Tibial nerve (tissue), 4 donors: ENCODE measurements at regions not wholly inside any gene's neighbourhood (a gene's known extent, or its start where the extent isn't known, plus 50 kb on each side); places are given as distances from the start of the nearest gene placed in this dataset.
"Not testable (repeated sequence)": the region's sequence is repeated elsewhere in the genome, so short reads cannot be mapped to it uniquely, and the experiment has no call there.

Source experiments
- DNase-seq, 2 donors: peaks; one replicate each; pipeline ENCODE4 v3.0.0-alpha.2; 2019; ENCODE audit warnings: low spot score in 2 of 2
- H3K27ac ChIP-seq, 4 donors: fragments of 200-600 bp; sonication (generic) in 3 of 4; one replicate each; pipeline ENCODE4 v1.5.1; 2017 to 2019; ENCODE audit warnings: mild to moderate bottlenecking in 1 of 4
- H3K27me3 ChIP-seq, 2 donors: fragments of 200-600 bp; sonication (generic) in 1 of 2; one replicate each; pipeline versions ENCODE4 v1.5.1 to v1.6.0; 2017 to 2019
- H3K36me3 ChIP-seq, 3 donors: fragments of 200-600 bp; sonication (generic); one replicate each; pipeline ENCODE4 v1.5.1; 2018 to 2019
- H3K4me1 ChIP-seq, 4 donors: fragments of 200-600 bp; sonication (generic) in 3 of 4; one replicate each; pipeline ENCODE4 v1.5.1; 2017 to 2019
- H3K4me3 ChIP-seq, 4 donors: fragments of 200-600 bp; sonication (generic) in 3 of 4; one replicate each; pipeline ENCODE4 v1.5.1; 2017 to 2019; ENCODE audit warnings: mild to moderate bottlenecking in 1 of 4, moderate library complexity in 1 of 4
- H3K9me3 ChIP-seq, 4 donors: fragments of 200-600 bp; sonication (generic) in 3 of 4; one replicate each; pipeline ENCODE4 v1.5.1; 2017 to 2019
- EP300 ChIP-seq, 2 donors: sonication (generic); formaldehyde crosslinking; IDR thresholded peaks; one replicate each; pipeline ENCODE4 v1.6.1; 2017; ENCODE audit warnings: antibody characterized with exemption in 2 of 2, mild to moderate bottlenecking in 1 of 2
- POLR2A ChIP-seq, 2 donors: fragments of 450-650 bp; IDR thresholded peaks; one replicate each; pipeline ENCODE4 v1.6.1; 2017; ENCODE audit warnings: antibody characterized with exemption in 2 of 2, mild to moderate bottlenecking in 2 of 2, moderate library complexity in 2 of 2
- WGBS, 2 donors: methylation state at CpG; one replicate each; pipeline ENCODE4 v1.1.5; 2018; 5-methylcytosine and 5-hydroxymethylcytosine counted together
- TF ChIP-seq, protein P1 (sequence below), 5 experiments: fragments of 200-600 bp in 3 of 5; fragments of 450-650 bp in 2 of 5; sonication (generic) in 3 of 5; IDR thresholded peaks; one replicate each; pipeline ENCODE4 v1.5.1; 2016 to 2019; ENCODE audit warnings: antibody characterized with exemption in 5 of 5, mild to moderate bottlenecking in 3 of 5, moderate library complexity in 2 of 5

DNA sequence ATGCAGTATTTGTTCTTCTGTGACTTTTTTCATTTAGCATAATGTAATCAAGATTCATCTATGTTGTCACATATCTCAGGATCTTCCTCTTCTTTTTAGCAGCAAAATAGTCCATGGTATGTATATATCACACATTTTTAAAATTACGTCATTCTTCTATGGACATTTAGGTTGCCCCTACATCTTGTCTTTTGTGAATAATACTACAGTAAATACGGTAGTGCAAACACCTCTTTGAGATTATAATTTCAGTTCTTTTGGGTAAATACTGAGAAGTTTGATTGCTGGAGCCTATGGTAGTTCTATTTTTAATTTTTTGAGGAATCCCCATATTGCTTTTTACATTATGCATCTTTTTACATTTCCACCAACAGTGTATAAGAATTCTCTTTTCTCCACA lies 1174.9 kb downstream of the NSUN3 start:
- H3K27ac ChIP-seq, result no peak overlapping the region
- 47 to 48% methylated on average over 2 of the region's 2 CpGs for whole genome bisulfite sequencing, 2 donors
- no peak overlapping the region for H3K4me3 ChIP-seq
- TF ChIP-seq POLR2A (IDR thresholded peaks at IDR 0.05) (no peak), EP300 (IDR thresholded peaks at IDR 0.05) (no peak)
- TF ChIP-seq, protein P1, sequence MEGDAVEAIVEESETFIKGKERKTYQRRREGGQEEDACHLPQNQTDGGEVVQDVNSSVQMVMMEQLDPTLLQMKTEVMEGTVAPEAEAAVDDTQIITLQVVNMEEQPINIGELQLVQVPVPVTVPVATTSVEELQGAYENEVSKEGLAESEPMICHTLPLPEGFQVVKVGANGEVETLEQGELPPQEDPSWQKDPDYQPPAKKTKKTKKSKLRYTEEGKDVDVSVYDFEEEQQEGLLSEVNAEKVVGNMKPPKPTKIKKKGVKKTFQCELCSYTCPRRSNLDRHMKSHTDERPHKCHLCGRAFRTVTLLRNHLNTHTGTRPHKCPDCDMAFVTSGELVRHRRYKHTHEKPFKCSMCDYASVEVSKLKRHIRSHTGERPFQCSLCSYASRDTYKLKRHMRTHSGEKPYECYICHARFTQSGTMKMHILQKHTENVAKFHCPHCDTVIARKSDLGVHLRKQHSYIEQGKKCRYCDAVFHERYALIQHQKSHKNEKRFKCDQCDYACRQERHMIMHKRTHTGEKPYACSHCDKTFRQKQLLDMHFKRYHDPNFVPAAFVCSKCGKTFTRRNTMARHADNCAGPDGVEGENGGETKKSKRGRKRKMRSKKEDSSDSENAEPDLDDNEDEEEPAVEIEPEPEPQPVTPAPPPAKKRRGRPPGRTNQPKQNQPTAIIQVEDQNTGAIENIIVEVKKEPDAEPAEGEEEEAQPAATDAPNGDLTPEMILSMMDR (IDR thresholded peaks at IDR 0.05), result no peak
- H3K27me3 ChIP-seq, result no peaks in the 10 kb centered on the region
- H3K36me3 ChIP-seq, result no peaks in the 10 kb centered on the region
- no peak for DNase-seq
- no peaks in the 10 kb centered on the region for H3K9me3 ChIP-seq
- H3K4me1 ChIP-seq, result no peaks in the 10 kb centered on the region

DNA sequence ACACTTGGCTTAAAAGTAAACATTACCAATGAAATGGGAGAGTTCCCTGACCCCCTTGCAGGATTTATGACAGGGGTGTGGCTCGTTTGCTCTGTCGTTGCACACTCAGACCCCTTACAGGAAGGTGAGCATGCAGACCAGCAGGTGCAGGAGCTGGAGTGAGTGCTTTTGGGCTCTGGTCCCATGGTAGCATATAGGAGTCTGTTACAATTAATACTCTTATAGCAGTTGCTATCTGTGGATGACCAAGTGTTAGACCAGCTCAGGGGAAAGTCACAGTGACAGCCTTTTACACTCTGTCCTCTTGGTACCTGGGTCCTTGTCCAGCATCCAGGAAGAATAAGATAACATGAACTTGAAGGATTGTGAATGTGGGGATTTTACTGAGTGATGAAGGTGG lies 1177.5 kb downstream of the NSUN3 start:
- no peak for DNase-seq
- no peaks in the 10 kb centered on the region for H3K9me3 ChIP-seq
- H3K4me1 ChIP-seq, result no peaks in the 10 kb centered on the region
- H3K27me3 ChIP-seq, result no peaks in the 10 kb centered on the region
- 55 to 75% methylated on average over 2 of the region's 2 CpGs for WGBS, 2 donors
- no peaks in the 10 kb centered on the region for H3K36me3 ChIP-seq
- H3K27ac ChIP-seq, result no peak overlapping the region
- no peak overlapping the region for H3K4me3 ChIP-seq
- TF ChIP-seq EP300 (IDR thresholded peaks at IDR 0.05) (no peak), POLR2A (IDR thresholded peaks at IDR 0.05) (no peak)
- TF ChIP-seq, protein P1 (IDR thresholded peaks at IDR 0.05), result no peak

DNA sequence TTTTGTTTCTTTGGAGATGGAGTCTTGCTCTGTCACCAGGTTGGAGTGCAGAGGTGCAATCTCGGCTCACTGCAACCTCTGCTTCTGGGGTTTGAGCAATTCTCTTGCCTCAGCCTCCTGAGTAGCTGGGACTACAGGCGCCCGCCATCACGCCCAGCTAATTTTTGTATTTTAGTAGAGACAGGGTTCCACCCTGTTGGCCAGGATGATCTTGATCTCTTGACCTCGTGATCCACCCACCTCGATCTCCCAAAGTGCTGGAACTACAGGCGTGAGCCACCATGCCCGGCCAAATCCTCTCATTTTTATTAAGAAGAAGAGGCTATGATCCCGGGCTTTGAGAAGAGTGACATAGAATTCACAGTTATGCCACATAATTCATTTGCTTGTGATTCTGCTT lies 1178.4 kb downstream of the NSUN3 start:
- not testable (repeated sequence) for H3K4me1 ChIP-seq, H3K27me3 ChIP-seq, H3K36me3 ChIP-seq, DNase-seq, H3K4me3 ChIP-seq, H3K27ac ChIP-seq, H3K9me3 ChIP-seq
- WGBS, 2 donors, result 92 to 93% methylated on average over 9 of the region's 9 CpGs

DNA sequence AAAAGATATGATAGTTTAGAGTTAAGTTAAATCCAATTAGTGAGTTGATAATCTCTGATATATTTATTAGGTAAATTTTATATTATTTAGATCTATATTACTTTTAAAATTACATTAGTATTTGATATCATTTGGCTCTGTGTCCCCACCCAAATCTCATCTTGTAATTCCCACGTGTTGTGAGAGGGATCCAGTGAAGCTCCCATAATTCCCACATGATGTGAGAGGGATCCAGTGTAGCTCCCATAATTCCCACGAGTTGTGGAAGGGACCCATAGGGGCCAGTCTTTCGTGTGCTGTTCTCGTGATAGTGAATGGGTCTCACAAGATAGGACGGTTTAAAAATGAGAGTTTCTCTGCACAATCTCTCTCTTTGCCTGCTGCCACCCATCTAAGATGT lies 1183.6 kb downstream of the NSUN3 start:
- no peak overlapping the region for H3K4me3 ChIP-seq

DNA sequence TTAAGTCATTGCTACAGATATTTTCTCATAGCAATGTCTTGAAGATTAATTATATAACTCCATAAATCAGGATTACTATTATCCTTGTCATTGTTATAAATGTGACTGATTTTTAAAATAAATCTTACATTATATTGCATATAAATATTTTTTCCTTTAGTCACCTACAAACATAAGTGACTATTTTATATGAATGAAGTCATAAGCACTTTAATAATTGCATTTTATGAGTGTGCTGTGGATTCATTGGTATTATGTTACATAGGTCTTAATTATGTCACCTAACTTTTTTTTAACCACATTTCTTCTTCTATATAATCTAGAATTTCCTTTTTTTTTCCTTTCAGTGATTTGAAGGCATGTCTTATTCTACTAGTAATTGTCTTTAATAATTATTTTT lies 1191.2 kb downstream of the NSUN3 start:
- TF ChIP-seq POLR2A (IDR thresholded peaks at IDR 0.05) (no peak), EP300 (IDR thresholded peaks at IDR 0.05) (no peak)
- TF ChIP-seq, protein P1 (IDR thresholded peaks at IDR 0.05), result no peak
- Histone ChIP-seq H3K27me3 (no peaks in the 10 kb centered on the region), H3K36me3 (no peaks in the 10 kb centered on the region), H3K4me1 (no peaks in the 10 kb centered on the region), H3K27ac (no peak overlapping the region), H3K9me3 (peaks cover 0 to 19% (median 0%) of the 10 kb centered on the region in 4 donors), H3K4me3 (no peak overlapping the region)
- DNase-seq, result no peak

More for the DNA sequence above, 1183.6 kb downstream of the NSUN3 start:
- Histone ChIP-seq H3K9me3 (peaks cover 0 to 2% (median 0%) of the 10 kb centered on the region in 4 donors), H3K36me3 (no peaks in the 10 kb centered on the region), H3K4me1 (no peaks in the 10 kb centered on the region), H3K27me3 (no peaks in the 10 kb centered on the region), H3K27ac (no peak overlapping the region)
- 86 to 92% methylated on average over 5 of the region's 5 CpGs for WGBS, 2 donors
- TF ChIP-seq POLR2A (IDR thresholded peaks at IDR 0.05) (no peak), EP300 (IDR thresholded peaks at IDR 0.05) (no peak)
- TF ChIP-seq, protein P1 (IDR thresholded peaks at IDR 0.05), result no peak
- no peak for DNase-seq

DNA sequence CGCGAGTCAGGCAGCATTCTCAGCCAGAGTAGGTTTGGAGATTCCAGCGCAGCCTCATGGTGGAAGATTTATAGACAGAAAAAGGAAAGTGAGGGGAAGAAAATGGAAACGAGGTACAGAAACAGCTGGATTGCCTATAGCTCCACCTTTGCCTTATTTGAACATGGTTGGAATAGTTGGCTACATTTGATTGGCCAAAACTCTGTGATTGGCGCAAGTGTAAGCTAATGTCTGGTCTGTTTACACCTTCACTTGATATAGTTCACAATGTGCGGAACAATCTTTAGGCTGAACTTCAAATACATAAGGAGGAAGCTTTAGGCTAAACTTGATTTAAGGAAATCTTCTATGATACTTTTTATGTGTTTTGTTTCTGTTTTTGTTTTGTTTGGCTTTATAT lies 1191.9 kb downstream of the NSUN3 start:
- H3K9me3 ChIP-seq, result peaks cover 0 to 19% (median 0%) of the 10 kb centered on the region in 4 donors
- 86 to 88% methylated on average over 6 of the region's 6 CpGs for WGBS, 2 donors
- H3K27ac ChIP-seq, result no peak overlapping the region
- TF ChIP-seq EP300 (IDR thresholded peaks at IDR 0.05), result no peak
- TF ChIP-seq, protein P1 (IDR thresholded peaks at IDR 0.05), result no peak
- TF ChIP-seq POLR2A (IDR thresholded peaks at IDR 0.05), result no peak
- no peaks in the 10 kb centered on the region for H3K36me3 ChIP-seq
- H3K4me3 ChIP-seq, result no peak overlapping the region
- H3K27me3 ChIP-seq, result no peaks in the 10 kb centered on the region
- DNase-seq, result no peak
- H3K4me1 ChIP-seq, result no peaks in the 10 kb centered on the region
